ENCODE measurements at regions not wholly inside any gene's neighbourhood (a gene's known extent, or its start where the extent isn't known, plus 50 kb on each side); places are given as distances from the start of the nearest gene placed in this dataset.

DNA sequence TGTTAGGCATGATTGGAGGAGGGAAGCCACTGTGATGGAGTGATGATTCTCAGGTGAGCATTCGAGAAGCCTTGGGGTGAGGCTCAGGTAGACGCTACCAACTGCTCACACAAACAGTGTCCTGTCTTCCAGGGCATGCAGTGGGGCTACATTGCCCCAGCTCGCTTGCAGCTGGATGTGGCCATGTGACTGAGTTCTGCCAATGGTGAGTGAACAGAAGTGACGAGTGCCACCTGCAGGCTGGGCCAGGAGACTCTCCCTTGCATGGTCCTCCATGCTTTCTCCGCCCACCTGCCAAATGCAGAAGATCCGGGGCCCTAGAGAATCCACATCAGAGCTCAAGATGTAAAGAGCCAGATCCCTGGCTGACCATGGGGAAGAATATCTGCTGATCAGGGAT is 195.9 kb downstream of the BCR start:
- TF ChIP-seq, protein P1, sequence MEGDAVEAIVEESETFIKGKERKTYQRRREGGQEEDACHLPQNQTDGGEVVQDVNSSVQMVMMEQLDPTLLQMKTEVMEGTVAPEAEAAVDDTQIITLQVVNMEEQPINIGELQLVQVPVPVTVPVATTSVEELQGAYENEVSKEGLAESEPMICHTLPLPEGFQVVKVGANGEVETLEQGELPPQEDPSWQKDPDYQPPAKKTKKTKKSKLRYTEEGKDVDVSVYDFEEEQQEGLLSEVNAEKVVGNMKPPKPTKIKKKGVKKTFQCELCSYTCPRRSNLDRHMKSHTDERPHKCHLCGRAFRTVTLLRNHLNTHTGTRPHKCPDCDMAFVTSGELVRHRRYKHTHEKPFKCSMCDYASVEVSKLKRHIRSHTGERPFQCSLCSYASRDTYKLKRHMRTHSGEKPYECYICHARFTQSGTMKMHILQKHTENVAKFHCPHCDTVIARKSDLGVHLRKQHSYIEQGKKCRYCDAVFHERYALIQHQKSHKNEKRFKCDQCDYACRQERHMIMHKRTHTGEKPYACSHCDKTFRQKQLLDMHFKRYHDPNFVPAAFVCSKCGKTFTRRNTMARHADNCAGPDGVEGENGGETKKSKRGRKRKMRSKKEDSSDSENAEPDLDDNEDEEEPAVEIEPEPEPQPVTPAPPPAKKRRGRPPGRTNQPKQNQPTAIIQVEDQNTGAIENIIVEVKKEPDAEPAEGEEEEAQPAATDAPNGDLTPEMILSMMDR (conservative IDR thresholded peaks at IDR 0.05; ENCODE audit: low read length), result peak; percentile 62
- no peak for TF ChIP-seq EZH2phosphoT487 (IDR thresholded peaks at IDR 0.05; ENCODE audit: borderline replicate concordance, low read depth, low read length)

Measured in OCI-LY7 (cell line).